Fibroblast of skin of scalp (primary cell): ENCODE measurements at regions not wholly inside any gene's neighbourhood (a gene's known extent, or its start where the extent isn't known, plus 50 kb on each side); places are given as distances from the start of the nearest gene placed in this dataset.

Source experiments
- DNase-seq: peaks from one replicate; pipeline ENCODE4 v3.0.0-alpha.2; 2013

DNA sequence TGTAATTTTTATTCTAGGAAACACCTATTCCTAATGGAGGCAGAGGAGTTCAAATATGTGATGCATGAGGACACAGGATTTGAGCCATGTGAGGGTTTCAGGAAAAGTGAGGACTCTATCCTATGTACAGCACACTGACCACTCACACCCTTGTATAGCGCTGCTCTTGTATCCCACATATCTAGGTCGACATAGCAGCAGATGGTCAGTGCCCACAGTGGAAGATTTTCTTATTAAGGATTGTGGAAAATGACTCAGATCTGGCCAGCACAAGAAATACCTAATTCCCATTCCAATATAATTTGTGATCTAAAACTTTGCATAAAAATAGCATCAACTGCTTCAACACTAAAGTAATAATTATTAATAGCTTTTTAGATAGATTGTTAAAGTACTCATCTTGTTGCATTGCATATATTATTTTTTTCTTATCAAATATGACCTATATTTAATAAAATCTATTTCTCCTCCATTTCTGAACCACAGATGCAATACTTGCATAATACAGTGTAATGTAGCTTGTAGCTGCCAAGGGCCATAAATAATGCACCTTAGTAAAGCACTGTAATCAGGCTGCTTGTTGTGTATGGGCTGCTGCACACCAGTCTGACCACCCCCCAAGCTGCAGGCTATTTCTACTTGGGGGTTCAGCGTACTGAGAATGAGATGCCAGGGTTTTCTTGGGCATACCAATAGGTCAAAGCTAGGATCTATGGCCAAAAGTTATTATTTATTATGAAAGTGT lies 442.2 kb upstream of the CWC22 start:
- no peak for DNase-seq

DNA sequence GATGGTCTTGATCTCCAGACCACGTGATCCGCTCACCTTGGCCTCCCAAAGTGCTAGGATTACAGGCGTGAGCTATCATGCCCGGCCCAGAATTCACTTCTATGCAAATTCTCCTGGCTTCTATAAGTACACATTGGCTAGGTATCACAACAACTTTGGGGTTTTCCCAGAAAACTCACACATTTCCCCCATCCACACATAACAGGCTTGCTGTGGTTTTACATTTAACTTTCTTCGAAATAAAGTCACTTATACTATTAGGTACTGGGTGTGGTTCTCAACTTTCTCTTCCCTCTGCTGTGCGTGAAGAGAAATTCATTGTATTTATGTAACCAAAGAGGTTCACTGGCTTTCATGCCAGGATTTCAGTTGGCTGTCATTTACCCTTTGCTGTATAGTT lies 439.4 kb upstream of the CWC22 start:
- DNase-seq, result no peak

DNA sequence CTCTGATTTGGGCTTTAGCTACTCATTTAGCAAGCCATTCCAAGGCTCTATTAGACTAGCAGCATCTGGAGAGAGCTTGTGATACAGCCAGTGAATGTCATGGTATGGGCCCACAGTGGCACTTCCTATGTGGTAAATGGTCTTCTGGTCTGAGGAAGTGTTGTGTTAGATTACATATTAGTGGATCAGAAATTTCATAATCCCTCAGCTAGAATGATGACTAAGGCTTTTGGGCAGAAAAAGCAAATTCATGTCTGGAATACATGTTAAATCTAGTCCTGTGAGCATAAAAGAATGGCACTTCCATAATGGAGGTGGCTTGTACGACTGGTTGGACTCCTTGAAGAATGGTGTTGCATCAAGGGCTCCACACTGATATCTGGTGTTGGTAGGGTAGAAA lies 436.8 kb upstream of the CWC22 start:
- DNase-seq, result no peak

DNA sequence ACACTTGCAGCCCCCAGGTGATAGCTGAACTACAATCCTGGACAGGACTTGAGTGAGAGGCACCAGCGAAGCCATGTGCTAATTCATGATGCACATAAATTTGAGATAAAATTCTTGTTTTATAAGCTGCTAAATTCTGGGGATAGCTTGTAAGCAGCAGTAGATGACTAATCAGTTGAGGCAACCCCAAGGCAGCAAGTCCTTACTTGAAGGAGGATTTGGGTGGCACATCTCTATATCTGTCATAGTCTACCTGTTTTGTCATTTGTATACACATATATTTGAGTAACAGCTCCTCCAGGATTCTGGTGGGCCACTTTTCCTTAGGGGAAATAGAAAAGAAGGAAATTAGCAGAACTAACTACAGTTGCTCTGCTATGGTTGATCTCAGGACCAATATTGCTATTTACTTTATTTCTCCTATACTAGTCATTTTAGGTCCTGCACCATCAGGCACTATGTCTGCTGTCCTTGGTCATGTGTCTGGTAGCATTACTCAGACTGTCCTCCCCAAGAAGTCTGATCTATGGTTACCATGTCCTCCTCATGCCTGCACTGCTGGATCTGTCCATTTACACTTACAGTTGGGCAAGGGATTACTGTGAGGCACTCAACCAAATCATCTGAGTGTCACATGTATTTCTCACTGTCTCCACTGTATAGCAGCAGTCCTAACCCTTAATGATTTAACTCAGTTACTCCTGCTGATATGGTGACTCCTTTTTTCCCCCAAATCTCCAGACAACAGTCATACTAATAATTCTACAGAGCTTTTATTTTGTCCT lies 436.0 kb upstream of the CWC22 start:
- no peak for DNase-seq

DNA sequence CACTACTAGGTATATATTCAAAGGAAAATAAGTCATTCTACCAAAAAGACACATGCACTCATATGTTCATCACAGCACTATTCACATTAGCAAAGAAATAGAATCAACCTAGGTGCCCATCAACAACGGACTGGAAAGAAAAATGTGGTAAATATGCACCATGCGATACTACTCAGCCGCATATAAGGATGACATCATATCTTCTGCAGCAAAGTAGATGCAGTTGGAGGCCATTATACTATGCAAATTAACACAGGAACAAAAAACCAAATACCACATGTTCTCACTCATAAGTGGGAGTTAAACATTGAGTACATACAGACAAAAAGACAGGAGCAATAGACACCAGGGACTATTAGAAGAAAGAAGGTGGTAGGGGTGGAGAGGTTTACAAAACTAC lies 412.1 kb upstream of the CWC22 start:
- DNase-seq, result no peak

DNA sequence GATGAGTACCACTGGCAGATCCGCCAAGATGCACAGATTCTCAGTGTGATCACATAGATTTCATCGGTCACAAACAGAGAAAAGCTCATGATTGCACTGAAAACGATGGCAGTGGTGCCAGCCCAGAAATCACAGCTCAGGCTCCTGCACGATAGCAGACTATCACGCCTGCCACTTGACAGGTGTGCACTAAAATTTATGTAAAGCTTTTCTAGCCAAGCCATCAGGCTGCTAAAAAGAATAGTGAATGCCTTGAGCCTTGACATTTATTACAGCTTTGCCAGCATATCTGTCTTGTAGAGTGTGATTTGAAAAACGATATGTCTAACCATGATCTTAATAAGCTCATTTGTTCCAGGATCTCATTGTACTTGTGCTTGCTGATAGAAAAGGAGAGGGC lies 409.5 kb upstream of the CWC22 start:
- no peak for DNase-seq

DNA sequence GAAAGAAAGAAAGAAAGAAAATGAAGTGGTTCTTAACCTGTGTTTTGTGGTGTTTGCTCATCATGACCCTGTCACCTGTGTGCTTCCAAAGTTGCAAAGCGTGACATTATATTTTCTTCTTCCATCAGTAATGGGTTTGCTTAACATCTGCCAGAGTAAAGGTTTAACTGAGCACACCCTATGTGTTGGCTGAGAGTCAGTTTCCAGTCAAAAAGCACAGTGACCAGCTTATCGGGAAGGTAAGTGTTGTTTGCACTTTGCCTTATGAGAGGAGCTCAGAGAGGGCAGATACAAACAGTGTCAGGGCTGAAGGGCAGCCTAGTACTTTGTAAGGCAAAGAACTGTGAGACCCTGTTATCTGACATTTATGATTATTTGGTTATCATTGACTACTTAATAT lies 406.2 kb upstream of the CWC22 start:
- no peak for DNase-seq

DNA sequence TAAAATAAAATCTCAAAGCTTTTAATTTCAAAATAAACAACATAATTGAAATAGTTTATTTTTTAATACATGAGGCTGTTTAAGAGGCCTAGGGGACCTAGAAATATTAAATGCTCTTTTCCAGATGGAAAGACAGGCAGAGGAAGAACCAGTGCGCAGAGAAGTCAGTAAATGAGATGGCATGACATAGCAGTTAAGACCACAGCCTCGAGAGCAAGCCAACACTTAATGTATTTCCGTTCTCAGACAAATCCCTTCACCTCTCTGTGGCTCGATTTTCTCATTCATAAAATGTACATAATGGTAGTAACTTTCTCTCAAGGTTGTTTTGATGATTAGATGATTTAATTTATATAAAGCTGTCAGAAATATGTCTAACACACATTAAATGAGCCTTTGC lies 405.1 kb upstream of the CWC22 start:
- no peak for DNase-seq

DNA sequence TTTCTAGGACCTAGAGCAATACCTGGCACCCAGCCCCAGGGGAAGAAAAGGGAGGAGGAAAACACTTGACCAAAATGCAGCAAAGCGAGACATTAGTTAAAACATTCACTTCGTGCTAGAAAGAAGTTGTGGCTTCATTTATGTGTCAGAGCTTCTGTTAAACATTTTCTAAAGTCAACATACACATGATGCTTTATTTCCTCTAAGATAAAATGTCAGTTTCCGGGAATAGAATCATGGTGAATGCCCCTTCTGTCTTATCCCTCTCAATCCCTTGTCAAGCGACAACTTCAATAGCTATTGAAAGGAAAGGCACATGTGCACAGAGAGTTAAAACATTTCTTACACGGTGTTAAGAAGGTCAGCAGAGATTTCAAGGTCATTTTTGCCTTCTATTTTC lies 404.6 kb upstream of the CWC22 start:
- no peak for DNase-seq

DNA sequence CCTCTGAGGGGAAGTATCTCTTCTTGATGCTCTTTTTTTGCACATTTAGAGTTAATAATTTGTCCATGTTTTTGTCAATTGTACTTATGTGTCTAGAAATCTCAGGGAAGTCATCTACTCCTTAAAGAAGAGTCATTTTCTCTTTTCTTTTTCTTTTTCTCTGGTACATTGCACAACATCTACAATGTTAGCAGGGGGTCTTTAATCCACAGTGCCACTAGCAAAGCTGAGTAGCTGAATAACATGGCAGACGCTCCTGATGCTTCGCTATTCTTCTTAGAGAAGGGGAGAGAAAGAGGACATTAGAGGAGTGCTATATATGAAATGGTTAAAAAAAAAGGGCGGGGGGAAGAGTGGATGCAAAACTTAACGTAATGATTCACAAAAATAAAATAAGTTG lies 399.6 kb upstream of the CWC22 start:
- DNase-seq, result no peak

DNA sequence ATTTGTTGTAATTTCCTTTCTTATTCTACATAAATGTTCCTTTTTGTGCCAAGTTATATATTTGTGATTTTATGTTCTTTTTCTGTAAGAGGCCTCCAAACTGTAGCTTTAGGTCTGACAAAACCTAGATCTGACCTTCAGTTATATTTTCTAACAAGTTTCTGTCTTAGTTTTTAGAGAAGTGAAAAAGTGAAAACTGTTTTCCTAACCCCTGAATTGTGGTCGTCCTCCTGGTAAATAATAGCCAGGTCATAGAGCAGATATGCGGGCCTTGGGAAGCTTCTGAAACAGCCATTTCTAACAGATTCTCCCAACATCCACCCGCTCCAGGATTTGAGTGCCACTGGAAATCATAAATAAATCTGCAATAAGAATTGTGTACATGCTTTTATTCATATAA lies 398.4 kb upstream of the CWC22 start:
- DNase-seq, result no peak

DNA sequence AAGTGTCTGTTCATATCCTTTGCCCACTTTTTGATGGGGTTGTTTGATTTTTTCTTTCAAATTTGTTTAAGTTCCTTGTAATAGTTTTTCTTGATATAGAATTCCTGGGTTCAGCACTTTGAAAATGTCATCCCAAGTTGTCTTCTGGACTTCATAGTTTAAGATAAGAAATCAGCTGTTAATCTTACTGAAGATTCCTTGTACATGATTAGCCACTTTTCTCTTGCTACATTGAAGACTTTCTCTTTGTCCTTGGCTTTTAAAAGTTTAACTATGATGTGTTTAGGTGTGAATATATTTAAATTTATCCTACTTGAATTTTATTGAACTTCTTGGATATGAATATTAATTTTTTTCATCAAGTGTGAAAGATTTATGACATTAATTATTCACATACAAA lies 387.2 kb upstream of the CWC22 start:
- no peak for DNase-seq

DNA sequence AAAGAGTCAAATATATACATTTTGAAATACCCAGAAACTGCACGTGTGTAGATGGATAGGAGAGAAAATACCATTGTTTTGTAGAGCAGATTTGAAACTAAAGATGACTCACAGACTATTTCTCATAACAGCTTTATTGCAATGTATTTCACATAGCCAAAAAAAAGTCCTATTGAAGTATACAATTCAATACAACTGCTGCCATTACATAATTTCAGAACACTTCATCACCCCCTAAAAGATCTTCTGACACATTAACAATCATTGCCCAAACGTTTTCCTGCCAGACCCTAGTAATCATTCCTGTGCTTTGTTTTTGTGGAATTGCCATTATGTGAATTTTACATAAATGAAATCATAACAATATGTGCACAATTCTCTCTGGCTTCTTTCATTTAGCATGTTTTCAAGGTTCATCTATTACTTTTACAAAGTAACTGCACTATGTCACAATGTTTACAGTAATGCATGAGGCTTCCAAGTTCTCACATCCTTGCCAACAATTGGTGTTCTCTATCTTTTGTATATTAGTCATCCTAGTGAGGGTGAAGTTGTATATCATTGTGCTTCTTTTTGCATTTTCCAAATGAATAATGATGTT lies 378.6 kb upstream of the CWC22 start:
- peak; percentile 12 for DNase-seq

DNA sequence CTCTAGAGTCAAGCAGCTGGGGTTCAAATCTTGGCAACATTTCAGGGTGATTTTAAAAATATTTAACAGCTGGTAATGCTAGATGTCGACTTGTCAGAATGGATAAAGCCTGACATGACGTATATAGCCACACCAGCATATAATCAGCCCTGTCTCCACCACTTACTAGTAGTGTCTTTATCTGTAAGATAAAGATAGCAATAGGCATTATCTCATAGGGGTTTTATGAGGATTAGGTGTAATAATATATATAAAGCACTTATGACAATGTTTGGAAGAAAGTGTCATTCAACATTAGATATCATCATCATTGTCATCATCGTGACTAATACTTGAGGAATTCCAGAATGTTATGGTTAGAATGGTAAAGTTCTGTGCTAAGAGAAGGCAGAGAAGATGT lies 369.0 kb upstream of the CWC22 start:
- DNase-seq, result no peak

DNA sequence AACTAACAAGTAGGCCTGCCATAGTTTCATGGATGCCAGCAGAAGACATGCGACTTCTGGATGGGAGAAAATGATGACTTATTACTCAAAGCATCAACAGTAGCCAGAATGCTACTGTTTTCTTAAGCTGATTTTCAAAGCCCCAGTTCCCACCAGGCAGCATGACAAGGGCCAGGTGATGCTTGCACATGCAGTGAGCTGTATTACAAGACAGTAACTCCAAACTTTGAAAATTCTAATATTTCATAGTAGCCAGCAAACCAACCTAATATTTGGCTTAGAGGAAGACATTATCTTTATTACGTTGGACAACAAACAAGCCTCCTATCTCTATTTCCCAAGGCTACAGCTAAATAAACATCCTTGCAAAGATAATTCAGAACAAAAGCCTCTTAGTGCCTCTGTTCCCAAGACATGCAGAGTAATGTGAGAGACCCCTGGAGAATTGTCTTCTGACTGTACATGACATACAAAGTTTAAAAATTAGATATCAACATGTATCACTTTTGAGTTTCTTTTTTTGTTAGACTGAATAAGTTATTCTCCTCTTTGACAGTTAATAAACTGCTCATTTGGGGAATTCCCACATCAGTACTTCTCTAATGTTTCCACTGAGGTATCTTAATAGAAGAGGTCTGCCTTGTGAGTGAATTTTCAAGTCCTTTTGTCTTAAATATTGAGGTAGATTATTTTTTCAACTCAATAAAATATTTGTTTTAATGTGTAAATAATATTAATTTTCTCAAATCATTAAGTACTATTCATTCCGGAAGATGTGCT lies 367.6 kb upstream of the CWC22 start:
- no peak for DNase-seq

DNA sequence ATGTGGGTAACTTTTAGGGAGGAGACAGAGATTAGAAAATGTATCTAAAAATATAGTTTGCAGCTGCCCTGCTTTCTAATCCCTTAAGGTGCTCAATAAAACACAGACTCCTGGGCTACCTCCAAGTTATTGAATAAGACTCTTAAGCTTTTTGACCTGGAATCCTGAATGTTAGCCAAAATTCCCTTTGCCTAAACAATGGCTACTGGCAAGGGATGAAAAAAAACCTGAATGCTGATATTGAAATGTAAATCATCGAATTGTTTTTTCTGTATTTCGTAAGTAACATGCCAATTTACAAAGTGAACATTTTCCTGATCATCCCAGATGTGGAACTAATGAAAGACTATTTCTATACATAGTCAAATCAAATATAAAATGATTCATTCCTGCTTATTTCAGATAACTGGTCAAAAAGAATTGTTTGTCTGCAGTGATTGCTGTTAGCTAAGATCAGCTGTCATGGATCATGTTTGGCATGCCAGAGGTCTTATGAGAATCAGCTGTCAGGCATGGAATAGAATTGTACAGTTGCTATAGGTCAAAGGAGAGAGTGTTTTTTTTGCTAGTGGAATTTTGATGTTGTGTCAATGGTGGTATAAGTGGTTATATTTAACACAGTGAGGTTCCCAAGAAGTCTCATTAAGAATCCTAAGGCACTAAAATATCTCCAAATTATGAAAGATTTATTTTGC lies 363.6 kb upstream of the CWC22 start:
- no peak for DNase-seq

DNA sequence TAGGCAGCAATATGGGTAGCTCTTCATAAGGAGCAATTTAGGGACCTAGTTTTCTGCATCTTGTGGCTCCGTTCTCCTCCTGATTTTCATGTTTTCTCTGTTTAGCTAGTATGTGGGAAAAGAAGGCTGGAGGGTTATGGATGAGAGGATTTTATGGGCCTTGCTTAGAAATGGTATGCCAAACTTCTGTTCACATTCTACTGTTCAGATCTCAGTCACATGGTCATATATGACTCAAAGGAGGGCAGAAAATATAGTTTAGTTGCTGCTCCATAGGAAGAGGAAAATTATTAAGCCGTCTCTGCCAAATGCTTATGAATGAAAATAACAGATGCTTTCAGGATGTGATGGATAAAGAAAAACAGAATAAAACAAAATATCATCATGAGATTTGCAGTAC lies 361.8 kb upstream of the CWC22 start:
- no peak for DNase-seq

DNA sequence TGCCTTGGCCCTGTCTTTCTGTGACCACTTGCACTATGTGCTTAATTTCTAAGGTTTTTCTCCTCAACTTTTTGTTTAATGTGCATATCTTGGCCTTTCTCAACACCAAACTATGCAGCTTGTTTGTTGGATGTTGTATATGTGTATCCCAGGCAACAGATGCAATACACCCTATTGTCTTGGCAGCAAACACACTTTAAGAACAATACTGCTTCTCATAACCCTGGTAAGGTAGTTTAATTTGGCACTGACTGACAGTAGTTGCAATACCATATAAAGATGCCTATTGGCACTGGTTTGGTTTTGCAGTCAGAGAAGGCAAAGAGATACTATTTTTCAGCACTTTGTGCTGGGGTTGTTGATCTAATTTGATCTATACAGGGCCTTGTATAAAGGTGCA lies 360.7 kb upstream of the CWC22 start:
- DNase-seq, result no peak

DNA sequence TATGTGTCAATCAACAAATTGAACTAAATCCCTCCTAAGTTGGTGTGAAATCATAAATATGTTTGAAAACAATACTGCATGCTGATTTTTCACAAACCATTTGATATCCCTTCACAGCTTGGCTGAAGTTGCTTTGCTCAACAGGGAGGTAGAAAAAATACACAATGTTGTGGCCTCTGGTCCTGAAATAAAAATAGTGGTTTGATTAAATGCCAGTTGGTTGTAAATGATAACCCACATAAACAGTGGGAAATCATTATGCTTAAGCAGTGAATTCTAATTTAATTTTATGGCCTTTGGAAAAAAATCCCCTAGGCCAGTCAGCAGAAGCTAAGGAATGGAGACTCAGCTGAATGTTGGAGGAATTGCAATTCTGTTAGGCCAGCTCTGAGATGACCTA lies 359.4 kb upstream of the CWC22 start:
- no peak for DNase-seq

DNA sequence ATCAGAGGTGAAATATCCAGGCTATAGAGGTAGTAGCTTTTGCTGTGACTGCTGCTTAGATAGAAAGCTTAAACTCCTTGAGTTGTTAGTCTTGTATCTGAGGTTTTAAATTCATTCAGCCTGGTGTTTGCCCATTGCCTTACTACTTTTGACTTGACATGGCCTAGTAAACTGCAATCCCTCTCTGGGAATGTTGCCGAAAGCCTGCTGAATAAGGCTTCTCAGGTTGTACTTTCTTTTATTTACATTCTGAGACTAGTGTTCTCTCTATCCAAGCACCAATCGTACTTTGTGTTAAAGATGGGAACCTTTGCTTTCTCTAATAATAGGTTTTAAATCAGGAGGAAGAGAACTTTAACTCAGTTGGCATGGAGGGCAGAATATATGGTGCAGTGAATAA lies 357.6 kb upstream of the CWC22 start:
- no peak for DNase-seq

DNA sequence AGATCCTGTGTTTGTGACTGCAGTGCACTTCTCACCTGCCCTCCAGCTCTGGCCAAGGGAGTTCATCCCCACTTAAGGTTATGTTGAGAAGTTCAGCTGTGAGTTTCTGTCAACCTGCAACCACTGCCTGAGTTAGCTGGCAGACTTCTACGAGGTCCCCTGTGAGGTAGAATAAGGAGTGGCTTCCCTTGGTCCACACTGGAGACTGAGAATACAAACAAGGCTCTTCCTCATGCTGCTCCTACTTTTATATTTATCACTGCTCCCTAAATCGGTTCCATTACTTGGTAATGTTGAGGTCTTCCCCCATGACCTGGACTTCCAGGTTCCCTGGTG lies 353.2 kb upstream of the CWC22 start:
- no peak for DNase-seq

DNA sequence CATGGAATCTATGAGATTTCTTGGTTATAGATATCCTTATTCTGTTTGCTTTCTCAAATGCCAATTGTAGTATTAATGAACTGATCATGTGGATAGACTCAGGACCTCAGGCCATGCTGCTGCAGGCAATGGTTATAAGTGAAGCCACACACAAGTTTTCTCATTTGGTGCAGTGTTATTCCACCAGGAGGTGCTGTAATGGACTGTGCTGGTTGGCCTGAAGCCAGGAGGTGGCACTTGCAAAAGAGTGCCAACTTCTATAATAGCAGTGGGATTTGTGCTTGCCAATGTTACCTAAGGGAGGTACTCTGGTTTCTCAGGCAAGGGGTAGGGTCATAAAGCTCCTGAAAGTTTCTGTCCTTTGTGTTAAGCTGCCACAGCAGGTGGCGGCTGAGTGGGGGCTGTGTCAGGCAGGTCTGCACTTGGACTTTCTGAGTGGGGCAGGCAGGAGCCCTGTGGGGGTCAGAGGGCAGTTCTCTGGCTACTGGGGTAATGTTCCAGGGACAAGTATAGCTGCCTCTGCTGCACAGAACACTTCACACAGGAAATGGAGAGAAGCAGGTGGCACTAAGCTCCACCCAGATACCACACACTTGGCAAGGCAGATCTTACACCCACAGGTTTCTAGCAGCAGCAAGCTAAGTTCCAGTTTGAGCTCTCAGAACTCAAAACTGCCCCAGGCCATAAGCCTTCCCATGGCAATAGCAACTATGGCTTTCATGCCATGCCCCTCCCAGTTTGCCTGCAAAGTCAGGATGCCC lies 352.6 kb upstream of the CWC22 start:
- DNase-seq, result no peak
